CD4-positive, alpha-beta T cell (primary cell): ENCODE measurements at regions not wholly inside any gene's neighbourhood (a gene's known extent, or its start where the extent isn't known, plus 50 kb on each side); places are given as distances from the start of the nearest gene placed in this dataset.
A peak's percentile ranks its signal among the peaks of the same experiment; 100 is the strongest.

Experiments
- ATAC-seq: fragments of 200-7000 bp; cut with Tn5 transposase; one replicate; pipeline ENCODE4 v1.10.0; 2022; ENCODE audit warnings: mild to moderate bottlenecking; ENCODE audit not compliant: poor library complexity
- CTCF ChIA-PET: fragments of 350-600 bp; sonication (Branson Sonifier 250); formaldehyde crosslinking; loops from one replicate; lab custom pipeline; 2021; ENCODE audit warnings: antibody characterized with exemption, inconsistent platforms; lab: Charles Lee
- POLR2A ChIA-PET: fragments of 350-600 bp; sonication (Branson Sonifier 250); formaldehyde crosslinking; loops from one replicate; lab custom pipeline; 2021; ENCODE audit warnings: antibody characterized with exemption, inconsistent platforms; lab: Charles Lee
- DNase-seq, 14 experiments: peaks; one replicate each; pipeline ENCODE4 v3.0.0-alpha.2; 2013 to 2020; ENCODE audit warnings: mixed read lengths in 2 of 14
- H3K27ac ChIP-seq, 2 donors: one replicate each; pipeline versions ENCODE4 v1.5.1 to v1.7.0; 2013; ENCODE audit warnings: low read length in 2 of 2, low read depth in 1 of 2, mild to moderate bottlenecking in 1 of 2
- H3K27me3 ChIP-seq, 2 experiments: 1 replicate in 1 of 2; 2 replicates in 1 of 2; pipeline versions ENCODE4 v1.6.1 to v1.7.0; 2013; ENCODE audit warnings: low read length in 2 of 2, control low read depth in 1 of 2, mild to moderate bottlenecking in 1 of 2, moderate library complexity in 1 of 2; ENCODE audit not compliant: insufficient read depth in 2 of 2, control insufficient read depth in 1 of 2
- H3K36me3 ChIP-seq: one replicate; pipeline ENCODE4 v1.6.1; 2013; ENCODE audit warnings: low read length, control low read depth; ENCODE audit not compliant: insufficient read depth
- H3K4me1 ChIP-seq: one replicate; pipeline ENCODE4 v1.6.1; 2013; ENCODE audit warnings: low read length, control low read depth; ENCODE audit not compliant: insufficient read depth
- H3K4me3 ChIP-seq: one replicate; pipeline ENCODE4 v1.5.1; 2013; ENCODE audit warnings: mild to moderate bottlenecking, low read length, moderate library complexity
- H3K9me3 ChIP-seq, 2 experiments: 1 replicate in 1 of 2; 2 replicates in 1 of 2; pipeline versions ENCODE4 v1.6.1 to v1.7.0; 2013; ENCODE audit warnings: low read length in 2 of 2, mild to moderate bottlenecking in 2 of 2, control low read depth in 1 of 2, moderate library complexity in 1 of 2; ENCODE audit not compliant: control insufficient read depth in 1 of 2, insufficient read depth in 1 of 2
- H3K27ac Mint-ChIP-seq: one replicate; pipeline ENCODE4 v1.8.0; 2020; ENCODE audit warnings: mixed read lengths
- H3K27me3 Mint-ChIP-seq: one replicate; pipeline ENCODE4 v1.8.0; 2021; ENCODE audit warnings: mixed read lengths
- H3K36me3 Mint-ChIP-seq: one replicate; pipeline ENCODE4 v1.8.0; 2021; ENCODE audit warnings: low read depth, mixed read lengths
- H3K4me1 Mint-ChIP-seq: one replicate; pipeline ENCODE4 v1.8.0; 2021; ENCODE audit warnings: low read depth, mixed read lengths
- H3K4me3 Mint-ChIP-seq: one replicate; pipeline ENCODE4 v1.8.0; 2020; ENCODE audit warnings: mild to moderate bottlenecking, mixed read lengths
- H3K9me3 Mint-ChIP-seq: one replicate; pipeline ENCODE4 v1.8.0; 2020; ENCODE audit warnings: mixed read lengths
- intact Hi-C, 2 experiments: fragments of 100-400 bp; cut with DNase I in 1 of 2; cut with micrococcal nuclease in 1 of 2; formaldehyde crosslinking; loops; one replicate each; pipeline versions ENCODE4 v1.15.1 to v1.9.0; 2023 to 2025; cut with DNase I, micrococcal nuclease
- TF ChIP-seq, protein P1 (sequence below): fragments of 200-600 bp; IDR thresholded peaks from one replicate; pipeline ENCODE4 v1.8.0; 2022; ENCODE audit warnings: antibody characterized with exemption, mild to moderate bottlenecking

DNA sequence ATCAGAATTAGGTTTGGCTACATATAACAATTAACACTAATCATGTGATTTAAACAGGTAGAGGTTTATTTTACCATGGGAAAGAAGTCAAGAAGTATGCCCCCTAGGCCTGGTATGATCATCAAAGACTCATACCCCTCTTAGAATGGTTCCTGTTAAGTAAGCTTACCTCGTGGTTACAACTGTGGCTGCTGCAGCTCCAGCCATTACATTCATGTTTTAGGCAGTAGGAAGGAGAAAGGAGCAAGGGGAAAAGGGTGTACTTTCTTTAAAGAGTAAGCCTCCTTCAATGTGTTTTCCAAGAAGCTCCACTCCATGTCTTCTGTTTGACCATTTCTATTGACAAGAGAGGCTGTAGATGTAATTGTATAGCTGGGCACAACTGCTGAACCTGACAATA is 94.9 kb upstream of the GATB start:
- no peak overlapping the region for H3K4me3 ChIP-seq
- H3K36me3 ChIP-seq = no peaks in the 10 kb centered on the region
- no peaks in the 10 kb centered on the region for H3K9me3 ChIP-seq
- no peaks in the 10 kb centered on the region for H3K36me3 Mint-ChIP-seq
- H3K4me1 Mint-ChIP-seq = no peaks in the 10 kb centered on the region
- H3K27me3 Mint-ChIP-seq = no peaks in the 10 kb centered on the region
- DNase-seq = no peak
- H3K27ac ChIP-seq = no peak overlapping the region
- H3K27ac Mint-ChIP-seq = no peak overlapping the region
- POLR2A ChIA-PET = no interaction called here
- CTCF ChIA-PET = no interaction called here
- no peaks in the 10 kb centered on the region for H3K4me1 ChIP-seq
- no peaks in the 10 kb centered on the region for H3K9me3 Mint-ChIP-seq
- H3K4me3 Mint-ChIP-seq = no peak overlapping the region
- no peaks in the 10 kb centered on the region for H3K27me3 ChIP-seq
- ATAC-seq = no peak
- intact Hi-C loops = no loop called here
- TF ChIP-seq, protein P1, sequence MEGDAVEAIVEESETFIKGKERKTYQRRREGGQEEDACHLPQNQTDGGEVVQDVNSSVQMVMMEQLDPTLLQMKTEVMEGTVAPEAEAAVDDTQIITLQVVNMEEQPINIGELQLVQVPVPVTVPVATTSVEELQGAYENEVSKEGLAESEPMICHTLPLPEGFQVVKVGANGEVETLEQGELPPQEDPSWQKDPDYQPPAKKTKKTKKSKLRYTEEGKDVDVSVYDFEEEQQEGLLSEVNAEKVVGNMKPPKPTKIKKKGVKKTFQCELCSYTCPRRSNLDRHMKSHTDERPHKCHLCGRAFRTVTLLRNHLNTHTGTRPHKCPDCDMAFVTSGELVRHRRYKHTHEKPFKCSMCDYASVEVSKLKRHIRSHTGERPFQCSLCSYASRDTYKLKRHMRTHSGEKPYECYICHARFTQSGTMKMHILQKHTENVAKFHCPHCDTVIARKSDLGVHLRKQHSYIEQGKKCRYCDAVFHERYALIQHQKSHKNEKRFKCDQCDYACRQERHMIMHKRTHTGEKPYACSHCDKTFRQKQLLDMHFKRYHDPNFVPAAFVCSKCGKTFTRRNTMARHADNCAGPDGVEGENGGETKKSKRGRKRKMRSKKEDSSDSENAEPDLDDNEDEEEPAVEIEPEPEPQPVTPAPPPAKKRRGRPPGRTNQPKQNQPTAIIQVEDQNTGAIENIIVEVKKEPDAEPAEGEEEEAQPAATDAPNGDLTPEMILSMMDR = no peak

DNA sequence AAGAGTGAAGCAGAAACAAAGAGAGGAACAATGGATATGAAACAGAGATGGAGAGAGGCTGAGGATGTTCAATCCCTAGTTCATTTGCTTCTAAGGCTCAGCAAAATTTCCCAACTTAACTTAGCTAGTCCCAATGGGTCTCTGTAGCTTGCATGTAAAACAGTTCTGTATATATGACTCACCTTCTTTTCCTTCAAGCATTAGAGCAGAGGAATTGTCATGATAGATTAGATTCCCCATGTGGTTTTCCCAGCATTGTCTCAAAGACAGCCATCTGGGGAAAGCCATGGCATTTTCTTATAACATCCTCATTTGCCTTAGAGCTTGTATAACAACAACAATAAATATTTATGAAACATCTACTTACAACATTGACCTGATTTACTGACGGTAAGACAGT is 93.9 kb upstream of the GATB start:
- Mint-ChIP-seq H3K36me3 (no peaks in the 10 kb centered on the region), H3K4me1 (no peaks in the 10 kb centered on the region), H3K27me3 (no peaks in the 10 kb centered on the region), H3K27ac (no peak overlapping the region), H3K9me3 (no peaks in the 10 kb centered on the region), H3K4me3 (no peak overlapping the region)
- no peak overlapping the region for H3K27ac ChIP-seq
- no peaks in the 10 kb centered on the region for H3K36me3 ChIP-seq
- no peaks in the 10 kb centered on the region for H3K27me3 ChIP-seq
- no peaks in the 10 kb centered on the region for H3K9me3 ChIP-seq
- ChIA-PET CTCF (no interaction called here), POLR2A (no interaction called here)
- ATAC-seq (no peak), DNase-seq (no peak)
- TF ChIP-seq, protein P1 = no peak
- no peak overlapping the region for H3K4me3 ChIP-seq
- no peaks in the 10 kb centered on the region for H3K4me1 ChIP-seq
- intact Hi-C loops = no loop called here

DNA sequence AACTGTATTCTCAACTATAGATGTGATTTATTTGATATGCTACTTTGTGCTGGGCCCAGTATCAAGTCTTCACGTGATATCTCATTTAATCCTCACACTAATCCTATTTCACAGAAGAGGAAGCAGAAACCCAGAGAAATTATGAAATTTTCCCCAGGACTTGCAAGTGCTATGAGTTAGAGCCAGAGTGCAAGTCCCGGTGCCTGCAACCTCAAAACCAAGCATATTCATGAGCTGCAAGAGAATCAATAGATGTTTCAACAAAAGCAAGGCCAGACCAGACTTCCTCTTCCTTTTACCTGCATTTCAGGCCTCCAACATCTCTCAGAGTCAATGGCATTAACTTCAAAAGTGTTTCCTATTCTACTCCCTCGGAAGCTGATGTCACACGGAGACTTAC is 92.2 kb upstream of the GATB start:
- CTCF ChIA-PET = interaction anchor here (0.7 kb wide), 1 partner anchor 586 kb away, joined by 3 read pairs; no protein-coding TSS in a partner anchor

More for the DNA sequence above, 92.2 kb upstream of the GATB start:
- Mint-ChIP-seq H3K27me3 (no peaks in the 10 kb centered on the region), H3K27ac (no peak overlapping the region), H3K9me3 (no peaks in the 10 kb centered on the region), H3K4me3 (no peak overlapping the region), H3K36me3 (no peaks in the 10 kb centered on the region), H3K4me1 (no peaks in the 10 kb centered on the region)
- POLR2A ChIA-PET = no interaction called here
- DNase-seq (peak in 1 of 14 experiments; percentile 4), ATAC-seq (no peak)
- intact Hi-C loops = no loop called here
- Histone ChIP-seq H3K9me3 (no peaks in the 10 kb centered on the region), H3K27ac (no peak overlapping the region), H3K4me1 (no peaks in the 10 kb centered on the region), H3K36me3 (no peaks in the 10 kb centered on the region), H3K4me3 (no peak overlapping the region), H3K27me3 (no peaks in the 10 kb centered on the region)
- TF ChIP-seq, protein P1 = no peak
